Progenitor cell of endocrine pancreas (in vitro differentiated cells): ENCODE measurements at regions not wholly inside any gene's neighbourhood (a gene's known extent, or its start where the extent isn't known, plus 50 kb on each side); places are given as distances from the start of the nearest gene placed in this dataset.
A peak's percentile ranks its signal among the peaks of the same experiment; 100 is the strongest.
"Not testable (repeated sequence)": the region's sequence is repeated elsewhere in the genome, so short reads cannot be mapped to it uniquely, and the experiment has no call there.

ENCODE experiments used
- DNase-seq: peaks from one replicate; pipeline ENCODE4 v3.0.0; 2021; ENCODE audit warnings: low spot score; ENCODE audit not compliant: unreplicated experiment
- H3K27ac Mint-ChIP-seq: 2 replicates; pipeline ENCODE4 v1.8.0; 2021; ENCODE audit warnings: mild to moderate bottlenecking, moderate library complexity, mixed read lengths
- H3K27me3 Mint-ChIP-seq: 2 replicates; pipeline ENCODE4 v1.8.0; 2021; ENCODE audit warnings: mixed read lengths
- H3K36me3 Mint-ChIP-seq: 2 replicates; pipeline ENCODE4 v1.8.0; 2022; ENCODE audit warnings: mixed read lengths; ENCODE audit not compliant: insufficient read depth
- H3K4me1 Mint-ChIP-seq: 2 replicates; pipeline ENCODE4 v1.8.0; 2021; ENCODE audit warnings: low read depth, mixed read lengths
- H3K4me3 Mint-ChIP-seq: 2 replicates; pipeline ENCODE4 v1.8.0; 2021; ENCODE audit warnings: low read depth, mild to moderate bottlenecking, moderate library complexity, mixed read lengths
- H3K9me3 Mint-ChIP-seq: 2 replicates; pipeline ENCODE4 v1.8.0; 2021; ENCODE audit warnings: low read depth, mixed read lengths
- TF ChIP-seq, protein P1 (sequence below): fragments of 200-600 bp; sonication (generic); IDR thresholded peaks from one replicate; pipeline ENCODE4 v1.5.0; 2021; ENCODE audit warnings: antibody characterized with exemption, mild to moderate bottlenecking; ENCODE audit not compliant: unreplicated experiment

DNA sequence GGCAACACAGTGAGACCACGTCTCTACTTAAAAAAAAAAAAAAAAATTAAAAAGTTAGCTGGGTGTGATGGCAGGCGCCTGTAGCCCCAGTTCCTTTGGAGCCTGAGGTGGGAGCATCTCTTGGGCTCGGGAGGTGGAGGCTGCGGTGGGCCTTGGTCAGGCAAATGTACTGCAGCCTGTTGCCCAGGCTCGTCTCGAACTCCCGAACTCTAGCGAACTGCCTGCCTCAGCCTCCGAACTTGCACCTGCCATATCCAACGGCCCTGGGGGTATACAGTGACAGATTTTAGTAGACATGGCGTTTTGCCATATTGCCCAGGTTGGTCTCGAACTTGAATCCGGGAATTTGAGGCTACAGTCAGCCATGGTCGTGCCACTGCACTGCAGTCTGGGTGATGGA, 195.4 kb downstream of the ALG10 start:
- peaks cover 16% of the 10 kb centered on the region for H3K36me3 Mint-ChIP-seq
- DNase-seq = no peak
- TF ChIP-seq, protein P1, sequence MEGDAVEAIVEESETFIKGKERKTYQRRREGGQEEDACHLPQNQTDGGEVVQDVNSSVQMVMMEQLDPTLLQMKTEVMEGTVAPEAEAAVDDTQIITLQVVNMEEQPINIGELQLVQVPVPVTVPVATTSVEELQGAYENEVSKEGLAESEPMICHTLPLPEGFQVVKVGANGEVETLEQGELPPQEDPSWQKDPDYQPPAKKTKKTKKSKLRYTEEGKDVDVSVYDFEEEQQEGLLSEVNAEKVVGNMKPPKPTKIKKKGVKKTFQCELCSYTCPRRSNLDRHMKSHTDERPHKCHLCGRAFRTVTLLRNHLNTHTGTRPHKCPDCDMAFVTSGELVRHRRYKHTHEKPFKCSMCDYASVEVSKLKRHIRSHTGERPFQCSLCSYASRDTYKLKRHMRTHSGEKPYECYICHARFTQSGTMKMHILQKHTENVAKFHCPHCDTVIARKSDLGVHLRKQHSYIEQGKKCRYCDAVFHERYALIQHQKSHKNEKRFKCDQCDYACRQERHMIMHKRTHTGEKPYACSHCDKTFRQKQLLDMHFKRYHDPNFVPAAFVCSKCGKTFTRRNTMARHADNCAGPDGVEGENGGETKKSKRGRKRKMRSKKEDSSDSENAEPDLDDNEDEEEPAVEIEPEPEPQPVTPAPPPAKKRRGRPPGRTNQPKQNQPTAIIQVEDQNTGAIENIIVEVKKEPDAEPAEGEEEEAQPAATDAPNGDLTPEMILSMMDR = no peak
- no peaks in the 10 kb centered on the region for H3K27me3 Mint-ChIP-seq
- no peaks in the 10 kb centered on the region for H3K4me1 Mint-ChIP-seq
- no peak overlapping the region for H3K4me3 Mint-ChIP-seq
- no peak overlapping the region for H3K27ac Mint-ChIP-seq
- H3K9me3 Mint-ChIP-seq = peaks cover 45% of the 10 kb centered on the region

DNA sequence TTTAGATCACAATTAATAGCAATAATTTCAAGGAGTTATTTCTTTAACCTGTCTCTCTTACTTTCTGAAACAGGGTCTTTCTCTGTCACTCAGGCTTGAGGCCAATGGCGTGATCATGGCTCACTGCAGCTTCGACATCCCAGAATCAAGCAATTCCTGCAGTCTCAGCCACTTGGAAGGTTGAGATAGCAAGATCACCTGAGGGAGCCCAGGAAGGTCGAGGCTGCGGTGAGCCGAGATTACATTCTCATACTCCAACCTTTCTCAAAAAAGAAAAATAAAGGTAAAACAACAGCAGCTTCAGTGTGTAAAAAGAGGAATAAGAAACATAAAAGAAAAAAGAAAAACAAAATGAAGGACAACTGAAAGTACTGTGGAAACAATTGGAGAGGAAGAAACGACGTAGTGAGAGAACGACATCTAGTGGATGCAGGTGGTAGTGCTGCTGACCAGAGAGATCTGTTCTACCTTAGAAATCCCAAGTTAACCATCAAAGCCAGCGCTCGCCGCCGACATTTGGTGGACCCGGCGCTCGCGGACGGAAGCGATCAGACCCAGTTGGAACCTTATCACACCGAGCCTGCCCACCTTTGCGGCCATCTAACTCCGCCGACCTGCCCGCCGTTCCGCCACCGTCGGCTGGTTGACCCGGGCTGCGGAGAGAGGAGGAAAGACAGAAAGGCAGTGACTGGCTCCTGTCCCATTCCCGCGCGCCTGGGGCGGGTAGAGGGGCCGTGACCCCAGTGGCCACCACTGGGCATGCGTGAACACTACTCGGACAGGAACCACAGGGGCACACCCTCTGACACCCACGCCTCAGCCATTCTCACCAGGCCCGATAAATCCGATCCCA, 196.1 kb downstream of the ALG10 start:
- Mint-ChIP-seq H3K4me3 (peak overlapping the region; percentile 65), H3K36me3 (peaks cover 16% of the 10 kb centered on the region)

DNA sequence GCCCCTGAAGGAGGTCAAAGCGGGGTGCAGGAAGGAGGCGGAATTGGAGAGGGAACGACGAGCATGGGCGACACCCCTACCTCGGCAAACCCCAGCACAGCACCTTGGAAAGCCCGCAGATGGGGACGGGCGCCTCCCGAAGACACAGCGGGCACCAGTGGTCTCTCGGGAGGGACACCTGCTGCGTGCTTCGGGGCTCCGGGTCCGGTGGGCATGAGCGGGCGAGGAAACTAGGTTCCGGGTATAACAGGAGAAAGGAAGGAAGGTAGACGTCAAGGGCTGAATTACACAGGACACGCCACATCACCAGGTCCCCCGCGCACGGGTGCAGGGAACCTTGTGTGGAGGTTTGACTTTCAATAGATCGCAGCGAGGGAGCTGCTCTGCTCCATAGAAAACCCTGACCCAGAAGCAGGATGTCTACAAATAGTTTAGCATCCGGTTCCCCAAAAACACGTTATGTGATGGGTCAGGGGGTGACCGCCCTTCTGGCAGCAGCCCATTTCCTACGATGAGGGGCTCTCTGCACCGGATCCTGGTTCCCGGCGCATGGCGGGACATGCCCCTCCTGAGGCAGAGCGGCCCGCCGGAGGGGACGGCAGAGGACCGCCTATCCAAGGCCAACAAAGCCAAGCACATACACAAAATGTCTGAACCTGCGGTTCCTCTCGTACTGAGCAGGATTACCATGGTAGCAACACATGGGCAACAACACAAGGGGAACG, 196.9 kb downstream of the ALG10 start:
- peaks cover 44% of the 10 kb centered on the region for H3K9me3 Mint-ChIP-seq
- H3K4me1 Mint-ChIP-seq = no peaks in the 10 kb centered on the region
- TF ChIP-seq, protein P1 = no peak
- H3K27me3 Mint-ChIP-seq = no peaks in the 10 kb centered on the region
- no peak overlapping the region for H3K4me3 Mint-ChIP-seq
- DNase-seq = no peak
- H3K27ac Mint-ChIP-seq = no peak overlapping the region
- H3K36me3 Mint-ChIP-seq = peaks cover 15% of the 10 kb centered on the region

More for the DNA sequence above, 196.1 kb downstream of the ALG10 start:
- no peaks in the 10 kb centered on the region for H3K4me1 Mint-ChIP-seq
- H3K27ac Mint-ChIP-seq = peak overlapping the region; percentile 25
- peaks cover 47% of the 10 kb centered on the region for H3K9me3 Mint-ChIP-seq
- no peak for DNase-seq
- no peaks in the 10 kb centered on the region for H3K27me3 Mint-ChIP-seq
- TF ChIP-seq, protein P1 = peak; percentile 68

DNA sequence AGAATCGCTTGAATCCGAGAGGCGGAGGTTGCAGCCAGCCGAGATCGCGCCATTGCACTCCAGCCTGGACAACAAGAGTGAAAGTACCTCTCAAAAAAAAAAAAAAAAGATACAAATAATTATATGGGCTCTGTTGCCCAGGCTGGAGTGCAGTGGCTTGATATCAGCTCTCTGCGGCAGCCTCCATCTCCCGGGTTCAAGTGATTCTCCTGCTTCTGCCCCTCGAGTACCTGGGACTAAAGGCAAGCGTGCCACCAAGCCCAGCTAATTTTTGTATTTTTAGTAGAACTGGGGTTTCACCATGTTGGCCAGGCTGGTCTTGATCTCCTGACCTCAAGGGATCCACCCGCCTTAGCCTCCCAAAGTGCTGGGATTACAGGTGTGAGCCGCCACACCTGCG, 197.8 kb downstream of the ALG10 start:
- H3K4me1 Mint-ChIP-seq, H3K4me3 Mint-ChIP-seq, H3K27me3 Mint-ChIP-seq, H3K27ac Mint-ChIP-seq, DNase-seq: not testable (repeated sequence)
- H3K9me3 Mint-ChIP-seq = peaks cover 48% of the 10 kb centered on the region
- H3K36me3 Mint-ChIP-seq = peaks cover 15% of the 10 kb centered on the region

- no peaks in the 10 kb centered on the region for H3K27me3 Mint-ChIP-seq
- H3K4me1 Mint-ChIP-seq = no peaks in the 10 kb centered on the region
- peaks cover 6% of the 10 kb centered on the region for H3K36me3 Mint-ChIP-seq
- no peak overlapping the region for H3K27ac Mint-ChIP-seq
- H3K9me3 Mint-ChIP-seq = peaks cover 49% of the 10 kb centered on the region
- no peak overlapping the region for H3K4me3 Mint-ChIP-seq
- no peak for DNase-seq
- TF ChIP-seq, protein P1 = no peak
Measured at GRCh38 chr12:34223640-34224039, 201.3 kb downstream of the ALG10 start.

- peaks cover 11% of the 10 kb centered on the region for H3K36me3 Mint-ChIP-seq
- H3K27ac Mint-ChIP-seq, H3K4me3 Mint-ChIP-seq, DNase-seq, H3K27me3 Mint-ChIP-seq, H3K4me1 Mint-ChIP-seq: not testable (repeated sequence)
- peaks cover 60% of the 10 kb centered on the region for H3K9me3 Mint-ChIP-seq
Measured at GRCh38 chr12:34226044-34226443, 203.7 kb downstream of the ALG10 start.

DNA sequence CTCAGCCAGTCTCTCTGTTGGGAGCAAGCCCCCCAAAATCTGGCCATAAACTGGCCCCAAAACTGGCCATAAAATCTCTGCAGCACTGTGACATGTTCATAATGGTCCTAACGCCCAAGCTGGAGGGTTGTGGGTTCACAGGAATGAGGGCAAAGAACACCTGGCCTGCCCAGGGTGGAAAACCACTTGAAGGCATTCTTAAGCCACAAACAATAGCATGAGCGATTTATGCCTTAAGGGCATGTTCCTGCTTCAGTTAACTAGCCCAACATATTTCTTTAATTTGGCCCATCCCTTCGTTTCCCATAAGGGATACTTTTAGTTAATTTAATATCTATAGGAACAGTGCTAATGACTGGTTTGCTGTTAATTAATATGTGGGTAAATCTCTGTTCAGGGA, 205.8 kb downstream of the ALG10 start:
- H3K27me3 Mint-ChIP-seq, H3K27ac Mint-ChIP-seq, H3K4me1 Mint-ChIP-seq, H3K4me3 Mint-ChIP-seq, DNase-seq: not testable (repeated sequence)
- Mint-ChIP-seq H3K36me3 (peaks cover 10% of the 10 kb centered on the region), H3K9me3 (peaks cover 57% of the 10 kb centered on the region)

DNA sequence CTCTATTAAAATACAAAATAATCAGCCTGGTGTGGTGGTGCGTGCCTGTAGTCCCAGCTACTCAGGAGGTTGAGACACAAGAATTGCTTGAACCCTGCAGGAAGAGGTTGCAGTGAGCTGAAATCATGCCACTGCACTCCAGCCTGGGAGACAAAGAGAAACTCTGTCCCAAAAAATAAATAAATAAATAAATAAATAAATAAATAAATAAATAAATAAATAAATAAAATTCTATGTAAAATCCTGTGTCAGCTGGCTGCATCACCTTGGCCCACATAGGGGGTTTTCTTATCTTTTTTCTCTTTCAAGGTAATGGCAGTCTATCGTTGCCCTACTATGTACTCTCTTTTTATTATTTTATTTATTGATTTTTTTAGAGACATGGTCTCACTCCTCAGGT, 206.7 kb downstream of the ALG10 start:
- Mint-ChIP-seq H3K36me3 (peaks cover 10% of the 10 kb centered on the region), H3K9me3 (peaks cover 67% of the 10 kb centered on the region)
- not testable (repeated sequence) for H3K4me1 Mint-ChIP-seq, DNase-seq, H3K27ac Mint-ChIP-seq, H3K4me3 Mint-ChIP-seq, H3K27me3 Mint-ChIP-seq
